HCT116 (cell line): ENCODE measurements at regions not wholly inside any gene's neighbourhood (a gene's known extent, or its start where the extent isn't known, plus 50 kb on each side); places are given as distances from the start of the nearest gene placed in this dataset.

Experiments used
- ATAC-seq: fragments of 200-7000 bp; cut with Tn5 transposase; 2 replicates; pipeline ENCODE4 v1.9.1; 2020; ENCODE audit warnings: mild to moderate bottlenecking, moderate library complexity
- BruUV-seq: library from RNA; stranded (reverse); fragments of 400-500 nt; replicated peaks from 2 replicates; lab custom pipeline; 2021; lab: Mats Ljungman, UMichigan
- CTCF ChIA-PET: fragments of 300-600 bp; sonication (Branson Sonifier 250); formaldehyde crosslinking; loops from one replicate; lab custom pipeline; 2021; ENCODE audit warnings: antibody characterized with exemption; lab: Charles Lee
- POLR2A ChIA-PET: fragments of 300-600, 350-600 bp; sonication (Branson Sonifier 250); formaldehyde crosslinking; loops from one replicate; lab custom pipeline; 2021; ENCODE audit warnings: antibody characterized with exemption; lab: Charles Lee
- RAD21 ChIA-PET, 2 experiments: fragments of 300-600 bp; sonication (Branson Sonifier 250); formaldehyde crosslinking; loops; one replicate each; lab custom pipeline; 2023; ENCODE audit warnings: low total read pairs in 2 of 2; ENCODE audit not compliant: uncharacterized antibody in 2 of 2, unreplicated experiment in 2 of 2, low non-redundant PET in 1 of 2; lab: Charles Lee
- DNase-seq: peaks from one replicate; pipeline ENCODE4 v3.0.0-alpha.2; 2010; ENCODE audit warnings: low read depth, low spot score
- H2AFZ ChIP-seq: fragments of 200-600 bp; shearing (Covaris generic), sonication (generic); 2 replicates; pipeline ENCODE4 v1.6.1; 2017; ENCODE audit warnings: low read depth, mixed run types, mixed read lengths, antibody characterized with exemption, low read length; ENCODE audit not compliant: poor library complexity, severe bottlenecking
- H3K27ac ChIP-seq: 2 replicates; pipeline ENCODE4 v1.5.1; 2012; ENCODE audit warnings: low read depth, low read length
- H3K27me3 ChIP-seq: fragments of 200-600 bp; sonication (generic); 2 replicates; pipeline ENCODE4 v1.6.1; 2016; ENCODE audit warnings: mixed run types, low read length, mixed read lengths; ENCODE audit not compliant: insufficient read depth
- H3K36me3 ChIP-seq, 2 experiments: fragments of 200-500 bp in 1 of 2; fragments of 200-600 bp in 1 of 2; sonication (Bioruptor generic) in 1 of 2; sonication (generic) in 1 of 2; 2 replicates each; pipeline versions ENCODE4 v1.5.1 to v1.6.1; 2014 to 2016; ENCODE audit warnings: low read length in 2 of 2, inconsistent platforms in 1 of 2, mixed read lengths in 1 of 2, mixed run types in 1 of 2; ENCODE audit not compliant: insufficient read depth in 2 of 2, control insufficient read depth in 1 of 2
- H3K4me1 ChIP-seq, 2 experiments: fragments of 200-600 bp in 1 of 2; sonication (generic) in 1 of 2; 2 replicates each; pipeline versions ENCODE4 v1.5.1 to v1.6.1; 2012 to 2017; ENCODE audit warnings: low read length in 2 of 2, inconsistent platforms in 1 of 2, mild to moderate bottlenecking in 1 of 2, mixed read lengths in 1 of 2, mixed run types in 1 of 2, moderate library complexity in 1 of 2; ENCODE audit not compliant: insufficient read depth in 2 of 2, control insufficient read depth in 1 of 2
- H3K4me2 ChIP-seq: fragments of 200-600 bp; sonication (generic); 2 replicates; pipeline ENCODE4 v1.6.1; 2017; ENCODE audit warnings: mixed run types, low read length, mixed read lengths
- H3K4me3 ChIP-seq, 2 experiments: fragments of 200-600 bp in 1 of 2; sonication (generic) in 1 of 2; replicated peaks in 1 of 2; 2 replicates each; pipeline ENCODE4 v1.5.1; 2011 to 2016; ENCODE audit warnings: low read length in 2 of 2, control low read depth in 1 of 2, low read depth in 1 of 2, mild to moderate bottlenecking in 1 of 2, mixed read lengths in 1 of 2, mixed run types in 1 of 2
- H3K79me2 ChIP-seq: fragments of 200-600 bp; sonication (generic); 2 replicates; pipeline ENCODE4 v1.6.1; 2017; ENCODE audit warnings: mild to moderate bottlenecking, mixed run types, low read length, moderate library complexity, mixed read lengths; ENCODE audit not compliant: insufficient read depth
- H3K9ac ChIP-seq: fragments of 200-600 bp; sonication (generic); 2 replicates; pipeline ENCODE4 v1.6.1; 2016; ENCODE audit warnings: low read length, mixed read lengths
- H3K9me2 ChIP-seq: fragments of 200-600 bp; sonication (generic), shearing (Covaris generic); 2 replicates; pipeline ENCODE4 v1.6.1; 2017; ENCODE audit warnings: mixed run types, mild to moderate bottlenecking, moderate library complexity; ENCODE audit not compliant: insufficient read depth
- H3K9me3 ChIP-seq, 2 experiments: fragments of 200-500 bp in 1 of 2; fragments of 200-600 bp in 1 of 2; sonication (Bioruptor generic) in 1 of 2; sonication (generic) in 1 of 2; 2 replicates each; pipeline ENCODE4 v1.6.1; 2014 to 2017; ENCODE audit warnings: low read length in 2 of 2, mixed read lengths in 2 of 2, inconsistent platforms in 1 of 2, low read depth in 1 of 2, mild to moderate bottlenecking in 1 of 2, mixed run types in 1 of 2, moderate library complexity in 1 of 2; ENCODE audit not compliant: control insufficient read depth in 1 of 2, insufficient read depth in 1 of 2
- H4K20me1 ChIP-seq: fragments of 200-600 bp; sonication (generic), shearing (Covaris generic); 2 replicates; pipeline ENCODE4 v1.6.1; 2017; ENCODE audit warnings: mixed run types, mild to moderate bottlenecking, moderate library complexity; ENCODE audit not compliant: insufficient read depth
- ATF3 ChIP-seq: IDR thresholded peaks from 2 replicates; pipeline ENCODE4 v1.6.1; 2012
- CEBPB ChIP-seq: IDR thresholded peaks from 2 replicates; pipeline ENCODE4 v1.6.1; 2012; ENCODE audit warnings: low read depth
- CTCF ChIP-seq, 3 experiments: fragments of 200-600 bp in 1 of 3; sonication (generic) in 1 of 3; IDR thresholded peaks in 2 of 3; conservative IDR thresholded peaks in 1 of 3; 2 replicates each; pipeline ENCODE4 v1.5.1; 2012 to 2017; ENCODE audit warnings: low read depth in 2 of 3, low read length in 2 of 3, antibody characterized with exemption in 1 of 3, borderline replicate concordance in 1 of 3, control low read depth in 1 of 3, mild to moderate bottlenecking in 1 of 3, mixed read lengths in 1 of 3, mixed run types in 1 of 3, moderate library complexity in 1 of 3; ENCODE audit not compliant: insufficient read depth in 1 of 3
- ELF1 ChIP-seq: IDR thresholded peaks from 2 replicates; pipeline ENCODE4 v1.6.1; 2012; ENCODE audit warnings: low read depth, borderline replicate concordance
- MAX ChIP-seq: IDR thresholded peaks from 2 replicates; pipeline ENCODE4 v1.6.1; 2012
- POLR2A ChIP-seq: IDR thresholded peaks from 2 replicates; pipeline ENCODE4 v1.7.0; 2011; ENCODE audit warnings: borderline replicate concordance; ENCODE audit not compliant: insufficient read depth, insufficient read length; ENCODE audit errors: extremely low read depth
- RAD21 ChIP-seq: IDR thresholded peaks from 2 replicates; pipeline ENCODE4 v1.6.1; 2012; ENCODE audit warnings: low read depth, mild to moderate bottlenecking
- REST ChIP-seq: IDR thresholded peaks from 2 replicates; pipeline ENCODE4 v1.6.1; 2012; ENCODE audit warnings: low read depth
- SIN3A ChIP-seq: IDR thresholded peaks from 2 replicates; pipeline ENCODE4 v1.6.1; 2012; ENCODE audit warnings: low read depth
- SRF ChIP-seq: IDR thresholded peaks from 2 replicates; pipeline ENCODE4 v1.6.1; 2012; ENCODE audit warnings: low read depth
- YY1 ChIP-seq: IDR thresholded peaks from 2 replicates; pipeline ENCODE4 v1.6.1; 2011; ENCODE audit warnings: low read length, low read depth, moderate library complexity, mild to moderate bottlenecking; ENCODE audit not compliant: insufficient replicate concordance; ENCODE audit errors: extremely low read depth
- ZNF274 ChIP-seq: fragments of 200-500 bp; sonication (Bioruptor generic); IDR thresholded peaks from 2 replicates; pipeline ENCODE4 v1.6.1; 2014; ENCODE audit warnings: mild to moderate bottlenecking, low read depth, low read length, inconsistent platforms
- intact Hi-C: fragments of 100-400 bp; cut with micrococcal nuclease; formaldehyde crosslinking; loops from 2 replicates; pipeline ENCODE4 v1.10.0; 2022

GRCh38 chr12:72723732-72724131 is 451.6 kb downstream of the TRHDE start:
- no TSS peak for BruUV-seq
- no peaks in the 10 kb centered on the region for H3K79me2 ChIP-seq
- no peaks in the 10 kb centered on the region for H3K4me1 ChIP-seq
- ChIA-PET CTCF (no interaction called here), RAD21 (no interaction called here), POLR2A (no interaction called here)
- H3K4me3 ChIP-seq = no peak overlapping the region
- H3K9me3 ChIP-seq = no peaks in the 10 kb centered on the region
- ATAC-seq (no peak), DNase-seq (no peak)
- no peaks in the 10 kb centered on the region for H4K20me1 ChIP-seq
- no peaks in the 10 kb centered on the region for H3K9me2 ChIP-seq
- H3K27me3 ChIP-seq = no peaks in the 10 kb centered on the region
- no peak overlapping the region for H3K9ac ChIP-seq
- TF ChIP-seq RAD21 (no peak), ELF1 (no peak), YY1 (no peak), REST (no peak), SIN3A (no peak), SRF (no peak), MAX (no peak), CTCF (IDR thresholded peaks at IDR 0.05 in 2 of 3, conservative IDR thresholded peaks at IDR 0.05 in 1 of 3; ENCODE audit: borderline replicate concordance in 1 of 3, insufficient read depth in 1 of 3, low read depth in 2 of 3, low read length in 2 of 3) (no peak), POLR2A (no peak), ATF3 (no peak), ZNF274 (no peak), CEBPB (no peak)
- intact Hi-C loops = no loop called here
- no peak overlapping the region for H3K27ac ChIP-seq
- no peaks in the 10 kb centered on the region for H3K36me3 ChIP-seq
- H3K4me2 ChIP-seq = no peak overlapping the region
- H2AFZ ChIP-seq = no peak overlapping the region
